ENCODE measurements at regions not wholly inside any gene's neighbourhood (a gene's known extent, or its start where the extent isn't known, plus 50 kb on each side); places are given as distances from the start of the nearest gene placed in this dataset.

DNA sequence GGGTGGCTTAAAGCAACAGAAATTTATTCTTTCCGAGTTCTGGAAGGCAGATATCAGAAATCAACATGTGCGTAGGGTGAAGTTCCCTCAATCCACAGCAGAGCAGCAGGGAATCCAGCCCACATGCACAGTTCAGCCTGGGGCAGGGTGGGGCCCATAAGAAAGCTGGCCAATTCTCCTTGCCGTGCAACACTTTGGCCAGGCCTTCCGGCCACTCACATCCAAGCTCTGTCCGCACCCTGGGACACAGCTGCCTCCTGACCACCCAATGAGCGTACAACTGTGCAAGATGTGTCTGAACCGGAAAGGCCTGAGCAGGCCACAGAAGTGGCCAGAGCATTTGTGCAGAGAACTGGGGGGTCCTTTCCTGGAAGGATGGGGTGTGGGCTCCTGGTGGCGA is 274.9 kb downstream of the GADD45G start:
- TF ChIP-seq, protein P1, sequence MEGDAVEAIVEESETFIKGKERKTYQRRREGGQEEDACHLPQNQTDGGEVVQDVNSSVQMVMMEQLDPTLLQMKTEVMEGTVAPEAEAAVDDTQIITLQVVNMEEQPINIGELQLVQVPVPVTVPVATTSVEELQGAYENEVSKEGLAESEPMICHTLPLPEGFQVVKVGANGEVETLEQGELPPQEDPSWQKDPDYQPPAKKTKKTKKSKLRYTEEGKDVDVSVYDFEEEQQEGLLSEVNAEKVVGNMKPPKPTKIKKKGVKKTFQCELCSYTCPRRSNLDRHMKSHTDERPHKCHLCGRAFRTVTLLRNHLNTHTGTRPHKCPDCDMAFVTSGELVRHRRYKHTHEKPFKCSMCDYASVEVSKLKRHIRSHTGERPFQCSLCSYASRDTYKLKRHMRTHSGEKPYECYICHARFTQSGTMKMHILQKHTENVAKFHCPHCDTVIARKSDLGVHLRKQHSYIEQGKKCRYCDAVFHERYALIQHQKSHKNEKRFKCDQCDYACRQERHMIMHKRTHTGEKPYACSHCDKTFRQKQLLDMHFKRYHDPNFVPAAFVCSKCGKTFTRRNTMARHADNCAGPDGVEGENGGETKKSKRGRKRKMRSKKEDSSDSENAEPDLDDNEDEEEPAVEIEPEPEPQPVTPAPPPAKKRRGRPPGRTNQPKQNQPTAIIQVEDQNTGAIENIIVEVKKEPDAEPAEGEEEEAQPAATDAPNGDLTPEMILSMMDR (IDR thresholded peaks at IDR 0.05): no peak
- no peak for TF ChIP-seq POLR2A (IDR thresholded peaks at IDR 0.05)
